SK-N-SH treated with all-trans-retinoic acid at 6 μM for 48 hours (cell line): ENCODE measurements at regions not wholly inside any gene's neighbourhood (a gene's known extent, or its start where the extent isn't known, plus 50 kb on each side); places are given as distances from the start of the nearest gene placed in this dataset.

ENCODE experiments used
- ATAC-seq: fragments of 200-7000 bp; cut with Tn5 transposase; 3 replicates; pipeline ENCODE4 v1.9.1; 2020; ENCODE audit warnings: mild to moderate bottlenecking, moderate library complexity
- ARNTL ChIP-seq: fragments of 450-650 bp; formaldehyde crosslinking; IDR thresholded peaks from 2 replicates; pipeline ENCODE4 v1.5.0; 2020; ENCODE audit warnings: low read depth, mild to moderate bottlenecking, moderate library complexity, borderline replicate concordance
- BACH2 ChIP-seq: fragments of 250-450 bp; sonication (Bioruptor Pico); IDR thresholded peaks from 2 replicates; pipeline ENCODE4 v1.9.0; 2021; ENCODE audit warnings: mild to moderate bottlenecking, borderline replicate concordance
- CREB5 ChIP-seq: fragments of 250-450 bp; sonication (Bioruptor Pico); IDR thresholded peaks from 2 replicates; pipeline ENCODE4 v1.5.1; 2020; ENCODE audit warnings: low read depth, mild to moderate bottlenecking, moderate library complexity
- CSDC2 ChIP-seq: fragments of 250-450 bp; sonication (Bioruptor Pico); IDR thresholded peaks from 2 replicates; pipeline ENCODE4 v1.5.0; 2020; ENCODE audit warnings: mild to moderate bottlenecking, moderate library complexity
- ESRRG ChIP-seq: fragments of 250-450 bp; sonication (Bioruptor Pico); IDR thresholded peaks from 2 replicates; pipeline ENCODE4 v1.6.1; 2021; ENCODE audit warnings: mild to moderate bottlenecking
- GLIS3 ChIP-seq: fragments of 250-450 bp; sonication (Bioruptor Pico); IDR thresholded peaks from 2 replicates; pipeline ENCODE4 v1.5.0; 2020; ENCODE audit warnings: mild to moderate bottlenecking, moderate library complexity
- ISL1 ChIP-seq: fragments of 250-450 bp; sonication (Bioruptor Pico); IDR thresholded peaks from 2 replicates; pipeline ENCODE4 v2.1.2; 2022; ENCODE audit warnings: mild to moderate bottlenecking, moderate library complexity
- OSR1 ChIP-seq: fragments of 250-450 bp; sonication (Bioruptor Pico); IDR thresholded peaks from 2 replicates; pipeline ENCODE4 v1.8.0; 2022; ENCODE audit warnings: moderate library complexity, mild to moderate bottlenecking, inconsistent platforms
- PATZ1 ChIP-seq: fragments of 250-450 bp; sonication (Bioruptor Pico); IDR thresholded peaks from 2 replicates; pipeline ENCODE4 v1.8.0; 2020; ENCODE audit warnings: mild to moderate bottlenecking, moderate library complexity, borderline replicate concordance
- PPARA ChIP-seq: fragments of 250-450 bp; sonication (Bioruptor Pico); IDR thresholded peaks from 2 replicates; pipeline ENCODE4 v1.5.0; 2020; ENCODE audit warnings: mild to moderate bottlenecking, borderline replicate concordance
- RARB ChIP-seq: fragments of 250-450 bp; sonication (Bioruptor Pico); IDR thresholded peaks from 2 replicates; pipeline ENCODE4 v1.8.0; 2021; ENCODE audit warnings: mild to moderate bottlenecking, moderate library complexity
- SNAI2 ChIP-seq: fragments of 250-450 bp; sonication (Bioruptor Pico); IDR thresholded peaks from 2 replicates; pipeline ENCODE4 v1.5.0; 2020; ENCODE audit warnings: mild to moderate bottlenecking, moderate library complexity
- TCF4 ChIP-seq: fragments of 250-450 bp; sonication (Bioruptor Pico); IDR thresholded peaks from 2 replicates; pipeline ENCODE4 v1.8.0; 2021; ENCODE audit warnings: mild to moderate bottlenecking, moderate library complexity, borderline replicate concordance
- TOX ChIP-seq: fragments of 250-450 bp; sonication (Bioruptor Pico); IDR thresholded peaks from 2 replicates; pipeline ENCODE4 v1.8.0; 2021; ENCODE audit warnings: mild to moderate bottlenecking, moderate library complexity, borderline replicate concordance
- ZC3H10 ChIP-seq: fragments of 250-450 bp; sonication (Bioruptor Pico); IDR thresholded peaks from 2 replicates; pipeline ENCODE4 v1.5.1; 2021; ENCODE audit warnings: mild to moderate bottlenecking, moderate library complexity
- ZFP3 ChIP-seq: fragments of 250-450 bp; sonication (Bioruptor Pico); IDR thresholded peaks from 2 replicates; pipeline ENCODE4 v1.5.0; 2020; ENCODE audit warnings: mild to moderate bottlenecking, moderate library complexity
- ZFP30 ChIP-seq: fragments of 450-650 bp; formaldehyde crosslinking; IDR thresholded peaks from 2 replicates; pipeline ENCODE4 v1.5.0; 2022; ENCODE audit warnings: mild to moderate bottlenecking, moderate library complexity
- ZNF565 ChIP-seq: fragments of 450-650 bp; formaldehyde crosslinking; conservative IDR thresholded peaks from 2 replicates; pipeline ENCODE4 v1.5.0; 2020; ENCODE audit warnings: low read depth, mild to moderate bottlenecking, moderate library complexity
- ZNF70 ChIP-seq: fragments of 450-650 bp; formaldehyde crosslinking; IDR thresholded peaks from 2 replicates; pipeline ENCODE4 v1.5.0; 2020; ENCODE audit warnings: mild to moderate bottlenecking, moderate library complexity
- ZNF8 ChIP-seq: fragments of 450-650 bp; formaldehyde crosslinking; IDR thresholded peaks from 2 replicates; pipeline ENCODE4 v1.5.0; 2020; ENCODE audit warnings: mild to moderate bottlenecking, moderate library complexity
- TF ChIP-seq, protein P1 (sequence below): fragments of 250-450 bp; sonication (Bioruptor Pico); IDR thresholded peaks from 2 replicates; pipeline ENCODE4 v1.8.0; 2021; ENCODE audit warnings: low read depth, mild to moderate bottlenecking, moderate library complexity, borderline replicate concordance

- TF ChIP-seq, protein P1, sequence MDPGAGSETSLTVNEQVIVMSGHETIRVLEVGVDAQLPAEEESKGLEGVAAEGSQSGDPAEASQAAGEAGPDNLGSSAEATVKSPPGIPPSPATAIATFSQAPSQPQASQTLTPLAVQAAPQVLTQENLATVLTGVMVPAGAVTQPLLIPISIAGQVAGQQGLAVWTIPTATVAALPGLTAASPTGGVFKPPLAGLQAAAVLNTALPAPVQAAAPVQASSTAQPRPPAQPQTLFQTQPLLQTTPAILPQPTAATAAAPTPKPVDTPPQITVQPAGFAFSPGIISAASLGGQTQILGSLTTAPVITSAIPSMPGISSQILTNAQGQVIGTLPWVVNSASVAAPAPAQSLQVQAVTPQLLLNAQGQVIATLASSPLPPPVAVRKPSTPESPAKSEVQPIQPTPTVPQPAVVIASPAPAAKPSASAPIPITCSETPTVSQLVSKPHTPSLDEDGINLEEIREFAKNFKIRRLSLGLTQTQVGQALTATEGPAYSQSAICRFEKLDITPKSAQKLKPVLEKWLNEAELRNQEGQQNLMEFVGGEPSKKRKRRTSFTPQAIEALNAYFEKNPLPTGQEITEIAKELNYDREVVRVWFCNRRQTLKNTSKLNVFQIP (CRISPR knock-in tag): no peak
- TF ChIP-seq ESRRG (CRISPR knock-in tag): no peak
These were observed 339.5 kb upstream of the EDIL3 start (continued) for GRCh38 chr5:84724181-84724580.

DNA sequence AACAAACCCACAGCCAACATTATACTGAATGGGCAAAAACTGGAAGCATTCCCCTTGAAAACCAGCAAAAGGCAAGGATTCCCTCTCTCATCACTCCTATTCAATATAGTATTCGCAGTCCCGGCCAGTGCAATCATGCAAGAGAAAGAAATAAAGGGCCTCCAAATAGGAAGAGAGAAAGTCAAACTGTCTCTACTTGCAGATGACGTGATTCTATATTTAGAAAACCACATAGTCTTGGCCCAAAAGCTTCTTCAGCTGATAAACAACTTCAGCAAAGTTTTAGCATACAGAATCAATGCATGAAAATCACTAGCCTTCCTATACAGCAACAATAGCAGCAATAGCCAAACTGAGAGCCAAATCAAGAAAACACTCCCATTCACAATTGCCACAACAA lies 333.7 kb upstream of the EDIL3 start:
- ATAC-seq: no peak
- TF ChIP-seq ZFP30 (CRISPR knock-in tag) (no peak), BACH2 (CRISPR knock-in tag) (no peak)

- no peak for ATAC-seq
- TF ChIP-seq GLIS3 (CRISPR knock-in tag) (no peak), TOX (CRISPR knock-in tag) (no peak), ARNTL (no peak), BACH2 (CRISPR knock-in tag) (no peak), ISL1 (CRISPR knock-in tag) (no peak), ZFP30 (CRISPR knock-in tag) (no peak), ZC3H10 (CRISPR knock-in tag) (no peak), ZNF8 (CRISPR knock-in tag) (no peak), ZNF70 (CRISPR knock-in tag) (no peak), OSR1 (no peak), ZFP3 (no peak), ZNF565 (CRISPR knock-in tag) (no peak), RARB (CRISPR knock-in tag) (no peak), PPARA (CRISPR knock-in tag) (no peak), PATZ1 (no peak), ESRRG (CRISPR knock-in tag) (no peak), TCF4 (CRISPR knock-in tag) (no peak)
- TF ChIP-seq, protein P1 (CRISPR knock-in tag): no peak
These were observed 331.0 kb upstream of the EDIL3 start for GRCh38 chr5:84715686-84716085.

DNA sequence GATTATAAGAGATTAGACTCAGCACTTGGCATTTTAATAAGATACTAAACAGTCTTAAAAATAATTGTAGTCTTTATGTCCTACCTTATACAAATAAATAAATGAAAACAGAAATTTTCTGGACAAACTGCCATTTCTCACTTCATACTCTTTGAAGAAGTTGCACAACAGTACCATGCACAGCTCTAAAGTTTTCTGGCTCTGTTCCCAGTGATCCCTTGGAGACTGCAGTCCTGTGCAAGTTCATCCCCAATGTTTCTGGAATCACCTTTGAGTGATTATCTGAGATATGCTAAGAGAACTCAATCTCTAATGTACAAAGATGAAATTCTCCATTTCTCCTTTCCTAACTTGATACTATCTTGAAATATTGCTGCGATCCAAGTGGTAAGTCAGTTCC lies 330.4 kb upstream of the EDIL3 start:
- no peak for ATAC-seq
- TF ChIP-seq CSDC2 (CRISPR knock-in tag) (no peak), ZNF70 (CRISPR knock-in tag) (no peak), CREB5 (CRISPR knock-in tag) (no peak), ZNF8 (CRISPR knock-in tag) (no peak), SNAI2 (CRISPR knock-in tag) (no peak), ESRRG (CRISPR knock-in tag) (no peak), PPARA (CRISPR knock-in tag) (no peak), GLIS3 (CRISPR knock-in tag) (no peak), BACH2 (CRISPR knock-in tag) (no peak)
- TF ChIP-seq, protein P1 (CRISPR knock-in tag): no peak
